HCT116 (cell line): ENCODE measurements at regions not wholly inside any gene's neighbourhood (a gene's known extent, or its start where the extent isn't known, plus 50 kb on each side); places are given as distances from the start of the nearest gene placed in this dataset.

ENCODE experiments used
- ELF1 ChIP-seq: IDR thresholded peaks from 2 replicates; pipeline ENCODE4 v1.6.1; 2012; ENCODE audit warnings: low read depth, borderline replicate concordance
- TF ChIP-seq, protein P1 (sequence below), 3 experiments: fragments of 200-600 bp in 1 of 3; sonication (generic) in 1 of 3; IDR thresholded peaks in 2 of 3; conservative IDR thresholded peaks in 1 of 3; 2 replicates each; pipeline ENCODE4 v1.5.1; 2012 to 2017; ENCODE audit warnings: low read depth in 2 of 3, low read length in 2 of 3, antibody characterized with exemption in 1 of 3, borderline replicate concordance in 1 of 3, control low read depth in 1 of 3, mild to moderate bottlenecking in 1 of 3, mixed read lengths in 1 of 3, mixed run types in 1 of 3, moderate library complexity in 1 of 3; ENCODE audit not compliant: insufficient read depth in 1 of 3

DNA sequence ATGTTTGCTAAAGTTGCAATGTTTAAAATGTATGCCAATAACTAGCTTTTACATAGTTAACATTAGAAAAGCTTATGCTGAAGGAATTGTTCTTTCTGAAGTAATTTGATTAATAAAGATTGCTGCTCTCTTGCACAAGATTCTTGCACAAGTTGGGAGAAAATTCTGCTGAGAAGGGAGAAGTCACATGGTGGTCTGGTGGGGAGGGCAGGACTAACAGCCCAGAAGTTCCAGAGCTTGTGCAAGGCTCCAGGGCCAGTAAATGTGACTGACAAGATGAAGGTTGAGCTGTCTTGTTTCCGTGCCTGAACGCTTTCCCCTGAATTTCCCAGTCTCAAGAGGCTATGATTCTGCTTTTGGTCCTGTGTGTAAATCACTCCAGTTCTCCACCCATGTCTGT is 112.9 kb upstream of the VCX start:
- TF ChIP-seq, protein P1, sequence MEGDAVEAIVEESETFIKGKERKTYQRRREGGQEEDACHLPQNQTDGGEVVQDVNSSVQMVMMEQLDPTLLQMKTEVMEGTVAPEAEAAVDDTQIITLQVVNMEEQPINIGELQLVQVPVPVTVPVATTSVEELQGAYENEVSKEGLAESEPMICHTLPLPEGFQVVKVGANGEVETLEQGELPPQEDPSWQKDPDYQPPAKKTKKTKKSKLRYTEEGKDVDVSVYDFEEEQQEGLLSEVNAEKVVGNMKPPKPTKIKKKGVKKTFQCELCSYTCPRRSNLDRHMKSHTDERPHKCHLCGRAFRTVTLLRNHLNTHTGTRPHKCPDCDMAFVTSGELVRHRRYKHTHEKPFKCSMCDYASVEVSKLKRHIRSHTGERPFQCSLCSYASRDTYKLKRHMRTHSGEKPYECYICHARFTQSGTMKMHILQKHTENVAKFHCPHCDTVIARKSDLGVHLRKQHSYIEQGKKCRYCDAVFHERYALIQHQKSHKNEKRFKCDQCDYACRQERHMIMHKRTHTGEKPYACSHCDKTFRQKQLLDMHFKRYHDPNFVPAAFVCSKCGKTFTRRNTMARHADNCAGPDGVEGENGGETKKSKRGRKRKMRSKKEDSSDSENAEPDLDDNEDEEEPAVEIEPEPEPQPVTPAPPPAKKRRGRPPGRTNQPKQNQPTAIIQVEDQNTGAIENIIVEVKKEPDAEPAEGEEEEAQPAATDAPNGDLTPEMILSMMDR (IDR thresholded peaks at IDR 0.05 in 2 of 3, conservative IDR thresholded peaks at IDR 0.05 in 1 of 3; ENCODE audit: borderline replicate concordance in 1 of 3, insufficient read depth in 1 of 3, low read depth in 2 of 3, low read length in 2 of 3): no peak
- no peak for TF ChIP-seq ELF1
